GM12891 (cell line): ENCODE measurements at regions not wholly inside any gene's neighbourhood (a gene's known extent, or its start where the extent isn't known, plus 50 kb on each side); places are given as distances from the start of the nearest gene placed in this dataset.
"Not testable (repeated sequence)": the region's sequence is repeated elsewhere in the genome, so short reads cannot be mapped to it uniquely, and the experiment has no call there.

Experiments used
- DNase-seq: peaks from one replicate; pipeline ENCODE4 v3.0.0; 2011; ENCODE audit warnings: low spot score; ENCODE audit not compliant: insufficient read length
- FAIRE-seq: peaks from 2 replicates; lab custom pipeline; 2011; peaks lifted over from hg19 to GRCh38; lab: Jason Lieb, UNC
- PAX5 ChIP-seq: IDR thresholded peaks from 2 replicates; pipeline ENCODE4 v1.6.1; 2011; ENCODE audit warnings: low read length, moderate library complexity, mild to moderate bottlenecking; ENCODE audit not compliant: insufficient read depth, severe bottlenecking
- POLR2A ChIP-seq: IDR thresholded peaks from 2 replicates; pipeline ENCODE4 v1.6.1; 2011; ENCODE audit warnings: low read depth, low read length, control low read depth
- POLR2AphosphoS5 ChIP-seq: IDR thresholded peaks from 2 replicates; pipeline ENCODE4 v1.6.1; 2011; ENCODE audit warnings: low read depth, low read length, control low read depth
- POU2F2 ChIP-seq: IDR thresholded peaks from 2 replicates; pipeline ENCODE4 v1.6.1; 2011; ENCODE audit warnings: low read depth, mild to moderate bottlenecking, control low read depth, low read length, moderate library complexity
- SPI1 ChIP-seq: IDR thresholded peaks from 2 replicates; pipeline ENCODE4 v1.6.1; 2011; ENCODE audit warnings: low read depth, low read length, control low read depth
- TAF1 ChIP-seq: IDR thresholded peaks from 2 replicates; pipeline ENCODE4 v1.6.1; 2011; ENCODE audit warnings: low read depth, low read length, control low read depth

DNA sequence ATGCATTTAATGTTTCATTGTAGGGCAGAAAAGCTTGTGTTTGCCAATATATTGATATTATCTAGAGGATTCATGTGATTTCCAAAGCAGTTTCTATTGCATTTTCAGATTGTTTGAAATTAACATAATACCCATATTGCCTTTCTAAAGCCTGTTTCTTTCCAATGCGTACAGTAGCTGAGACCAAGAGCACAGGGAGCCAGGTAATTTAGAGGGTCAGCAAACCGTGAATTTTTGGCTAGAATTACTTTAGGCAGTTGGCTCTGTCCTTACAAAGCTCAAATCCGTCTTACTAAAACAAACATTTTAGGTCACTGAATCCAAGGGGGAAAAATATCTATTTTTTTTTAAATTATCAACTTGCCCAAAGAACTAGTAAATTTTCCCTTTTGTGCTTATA is 604.9 kb upstream of the ADARB2 start:
- DNase-seq (no peak), FAIRE-seq (no peak)
- TF ChIP-seq POU2F2 (no peak), SPI1 (no peak), POLR2A (no peak)

DNA sequence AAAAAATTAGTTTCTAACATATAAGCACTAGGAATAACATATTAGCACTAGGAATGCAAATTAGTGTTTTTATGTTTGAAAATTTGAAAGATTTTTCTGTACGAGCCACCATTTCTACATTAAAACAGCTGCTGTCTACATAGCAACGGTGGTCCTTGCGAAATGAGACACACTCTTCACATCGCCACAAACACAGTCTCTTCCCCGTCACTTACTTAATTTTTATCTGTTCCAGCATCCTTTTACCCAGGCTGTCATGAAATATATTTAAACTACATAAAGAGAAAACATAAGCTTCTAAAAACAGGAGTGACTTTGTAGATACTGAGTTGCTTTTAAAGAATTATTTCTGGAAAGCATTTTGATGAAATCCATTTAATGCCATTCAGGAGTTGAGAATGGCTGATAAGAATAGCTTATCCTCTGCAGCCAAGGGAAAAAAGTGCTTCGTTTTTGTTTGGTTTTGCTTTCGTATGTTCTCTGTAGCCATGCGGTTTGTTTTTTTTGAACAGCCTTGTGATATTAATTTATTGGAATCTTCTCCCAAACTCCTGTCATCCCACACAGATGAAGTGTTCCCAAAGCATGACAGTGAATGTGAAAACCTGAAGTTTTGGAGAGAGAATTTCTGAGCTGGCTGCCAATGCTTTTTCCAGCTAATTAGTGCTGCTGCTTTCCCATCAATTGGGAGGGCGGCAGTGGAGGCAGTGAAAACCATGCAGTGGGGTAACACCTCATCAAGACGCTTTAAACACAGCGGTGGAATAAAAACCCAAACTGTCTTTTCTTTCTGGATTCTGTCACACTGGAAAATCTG is 603.7 kb upstream of the ADARB2 start:
- no peak for DNase-seq
- TF ChIP-seq SPI1 (no peak), PAX5 (no peak), TAF1 (no peak), POU2F2 (no peak), POLR2AphosphoS5 (no peak), POLR2A (no peak)
- no peak for FAIRE-seq

DNA sequence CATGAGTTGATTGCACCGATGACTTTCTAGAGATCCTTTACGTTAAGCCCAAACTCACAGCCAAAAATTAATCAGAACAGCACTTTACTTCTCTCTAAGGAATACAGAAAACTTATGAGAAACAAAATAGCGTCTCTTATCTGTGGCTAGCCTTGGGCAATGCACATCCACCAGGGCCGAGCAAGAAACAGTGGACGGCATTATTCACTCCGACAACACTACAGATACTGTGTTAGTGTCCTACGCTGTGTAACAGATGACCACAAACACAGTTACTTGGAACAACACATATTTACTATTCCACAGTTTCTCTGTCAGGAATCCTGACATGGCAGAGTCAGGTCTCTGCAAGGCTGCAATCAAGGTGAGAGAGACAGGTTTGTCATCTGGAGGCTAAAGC is 598.3 kb upstream of the ADARB2 start:
- DNase-seq (no peak), FAIRE-seq (no peak)
- TF ChIP-seq PAX5 (no peak), POU2F2 (no peak)

DNA sequence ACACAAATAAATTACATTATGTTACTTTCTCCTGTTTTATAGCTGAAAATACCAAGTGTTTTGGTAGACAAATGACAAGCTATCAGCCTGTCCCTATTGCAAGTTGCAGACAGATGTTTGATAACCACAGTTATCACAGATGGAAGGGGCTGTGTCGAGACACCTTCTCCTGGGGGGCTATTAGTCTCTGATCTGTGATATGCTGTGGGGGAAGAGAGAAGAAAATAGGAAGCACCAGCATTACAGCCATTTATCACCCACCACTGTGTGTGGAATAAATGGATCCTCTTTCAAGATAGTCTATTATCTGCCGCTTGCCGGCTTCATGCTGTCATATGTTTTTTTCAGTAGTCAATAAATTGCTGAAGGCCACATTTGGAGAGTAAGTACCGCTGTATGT is 597.2 kb upstream of the ADARB2 start:
- TF ChIP-seq POLR2A (no peak), POU2F2 (no peak), SPI1 (no peak), PAX5 (no peak), POLR2AphosphoS5 (no peak), TAF1 (no peak)
- no peak for FAIRE-seq
- DNase-seq = no peak

DNA sequence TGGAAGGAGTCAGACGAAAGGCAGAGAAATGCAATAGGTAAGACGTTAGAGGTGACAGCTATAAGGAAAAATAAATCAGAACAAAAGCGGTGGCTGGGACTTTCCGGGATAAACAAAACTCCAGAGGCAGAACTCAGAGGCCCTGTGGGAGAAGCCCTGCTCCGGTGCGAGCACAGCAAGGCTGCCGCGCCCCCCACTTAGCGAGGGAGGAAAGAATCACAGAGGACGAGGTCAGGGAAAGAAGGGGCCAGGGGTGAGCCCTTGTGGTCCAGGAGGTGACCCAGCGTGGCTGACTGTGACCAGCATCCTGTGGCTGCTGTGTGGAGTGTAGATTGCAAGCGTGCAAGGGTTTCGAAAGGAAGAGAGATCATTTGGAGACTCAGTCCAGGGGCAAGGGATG is 591.8 kb upstream of the ADARB2 start:
- no peak for TF ChIP-seq POLR2AphosphoS5
- no peak for TF ChIP-seq POLR2A
- no peak for TF ChIP-seq PAX5
- FAIRE-seq (no peak), DNase-seq (no peak)

DNA sequence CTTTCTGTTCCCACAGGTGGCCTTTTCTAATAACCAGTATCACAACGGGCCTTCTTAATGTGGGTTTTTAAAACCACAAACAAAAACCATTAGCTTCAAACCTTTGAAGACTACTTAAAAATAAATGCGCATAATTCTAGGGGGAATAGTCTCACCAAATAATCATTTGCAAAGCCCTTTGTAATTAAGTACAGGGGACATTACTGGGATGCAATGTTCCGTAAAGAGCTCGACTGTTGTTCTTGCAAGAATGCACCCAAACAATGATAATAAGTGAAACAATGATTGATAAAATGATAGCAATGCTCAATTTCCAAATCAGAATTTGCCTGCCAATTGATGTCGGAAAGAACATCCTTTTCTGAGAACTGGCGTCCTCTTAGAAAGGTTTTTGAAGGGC is 589.1 kb upstream of the ADARB2 start:
- FAIRE-seq (no peak), DNase-seq (no peak)
- TF ChIP-seq POLR2A (no peak), SPI1 (no peak), PAX5 (no peak), TAF1 (no peak), POLR2AphosphoS5 (no peak), POU2F2 (no peak)

DNA sequence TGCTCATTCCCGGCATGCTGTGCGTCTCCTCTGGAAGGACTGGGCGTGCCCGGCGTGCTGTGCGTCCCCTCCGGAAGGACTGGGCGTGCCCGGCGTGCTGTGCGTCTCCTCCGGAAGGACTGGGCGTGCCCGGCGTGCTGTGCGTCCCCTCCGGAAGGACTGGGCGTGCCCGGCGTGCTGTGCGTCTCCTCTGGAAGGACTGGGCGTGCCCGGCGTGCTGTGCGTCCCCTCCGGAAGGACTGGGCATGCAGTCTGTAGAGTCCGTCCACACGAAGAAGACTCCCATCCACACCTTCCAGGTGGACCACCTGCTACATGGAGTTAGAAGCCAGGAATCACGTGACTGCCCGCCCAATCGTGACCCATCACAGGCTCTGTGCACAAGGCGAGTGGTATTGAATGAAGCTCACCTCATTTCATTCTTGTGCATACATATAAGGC is 577.7 kb upstream of the ADARB2 start:
- DNase-seq, FAIRE-seq: not testable (repeated sequence)

DNA sequence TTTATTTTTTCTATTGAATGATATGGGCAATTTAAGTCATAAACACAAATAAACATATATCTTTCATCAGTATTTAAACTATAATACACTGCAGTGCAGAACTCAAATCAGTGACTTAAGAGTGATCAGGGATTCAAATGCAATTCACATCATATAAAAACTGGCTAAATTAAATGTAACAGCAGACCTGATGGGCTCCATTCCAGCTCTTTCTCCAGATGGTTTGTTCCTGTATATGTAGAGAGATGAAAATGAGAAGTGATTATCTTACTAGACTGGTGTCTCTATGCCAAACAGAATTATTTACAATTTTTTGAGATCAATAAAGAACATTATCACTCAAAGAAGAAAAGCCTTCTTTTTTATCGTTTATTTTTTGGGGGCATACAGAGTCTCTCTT is 568.8 kb upstream of the ADARB2 start:
- no peak for FAIRE-seq
- TF ChIP-seq POU2F2 = no peak
- no peak for TF ChIP-seq POLR2AphosphoS5
- no peak for TF ChIP-seq PAX5
- no peak for TF ChIP-seq SPI1
- no peak for TF ChIP-seq POLR2A
- no peak for TF ChIP-seq TAF1

DNA sequence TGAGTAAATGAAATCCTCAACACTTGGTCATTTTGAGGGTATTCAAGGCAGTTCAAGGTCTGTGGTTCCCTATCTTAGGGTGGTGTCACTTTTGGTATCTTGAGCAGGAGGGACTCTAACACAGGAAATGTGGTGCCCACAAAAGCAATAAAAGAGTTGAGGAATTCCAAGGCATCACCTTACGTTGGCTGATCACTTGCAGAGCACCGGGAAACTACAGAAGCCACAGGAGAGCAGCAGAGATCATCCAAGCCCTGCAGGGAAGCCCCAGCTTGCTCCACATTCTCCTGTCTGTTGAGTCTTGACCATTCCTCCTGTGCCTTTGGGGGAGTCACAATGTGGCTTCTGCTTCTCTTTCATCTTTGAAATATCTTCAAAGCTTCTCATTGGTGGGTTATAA is 565.8 kb upstream of the ADARB2 start:
- TF ChIP-seq POU2F2 (no peak), TAF1 (no peak), POLR2A (no peak), POLR2AphosphoS5 (no peak), SPI1 (no peak), PAX5 (no peak)
- DNase-seq (no peak), FAIRE-seq (no peak)

More for the DNA sequence above, 568.8 kb upstream of the ADARB2 start:
- DNase-seq = no peak

DNA sequence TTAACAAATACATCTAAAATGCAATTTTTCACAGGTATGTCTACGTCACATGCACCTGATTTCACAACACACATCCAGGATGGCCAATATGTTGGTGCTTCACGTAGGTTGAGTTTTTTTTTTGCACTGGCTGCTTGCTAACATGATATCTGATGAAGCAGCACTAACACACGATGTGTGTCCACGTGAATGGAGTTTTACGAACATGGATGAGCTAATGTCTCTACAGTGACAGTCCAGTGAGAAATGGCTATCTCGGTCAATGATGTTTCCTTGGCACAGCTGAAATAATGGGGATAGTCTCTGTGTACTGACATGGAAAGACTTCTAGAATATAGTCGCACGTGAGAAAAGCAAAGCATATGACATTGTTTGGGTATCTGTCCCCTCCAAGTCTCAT is 563.9 kb upstream of the ADARB2 start:
- DNase-seq = no peak
- FAIRE-seq = no peak
- no peak for TF ChIP-seq SPI1
- no peak for TF ChIP-seq TAF1
- no peak for TF ChIP-seq POLR2AphosphoS5
- no peak for TF ChIP-seq PAX5
- no peak for TF ChIP-seq POLR2A
- TF ChIP-seq POU2F2 = no peak
